Inferior parietal cortex (tissue), 1 donor: ENCODE measurements at regions not wholly inside any gene's neighbourhood (a gene's known extent, or its start where the extent isn't known, plus 50 kb on each side); places are given as distances from the start of the nearest gene placed in this dataset.

Source experiments
- DNase-seq: peaks from one replicate; pipeline ENCODE4 v3.0.0-alpha.2; 2016; ENCODE audit errors: extremely low spot score

DNA sequence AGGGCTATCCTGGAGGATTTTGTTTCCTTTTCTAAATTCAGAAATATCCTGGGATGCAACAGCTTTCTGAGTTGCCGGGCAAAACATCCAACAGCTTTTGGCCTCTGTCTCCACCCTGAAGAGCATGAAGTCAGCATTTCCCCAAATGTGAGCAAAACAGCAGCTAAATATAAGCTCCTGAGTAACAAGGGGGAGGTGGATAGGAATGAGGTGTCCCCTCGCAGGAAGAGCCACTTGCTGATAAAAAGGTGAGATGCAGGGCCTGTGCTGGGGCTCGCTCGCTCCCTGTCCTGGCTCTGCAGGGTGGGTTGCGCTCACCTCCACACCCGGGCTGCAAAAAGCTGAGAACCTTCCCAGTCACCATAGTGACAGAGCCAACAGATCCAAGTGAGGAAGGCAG lies 264.3 kb downstream of the ZEB1 start:
- DNase-seq, result no peak

DNA sequence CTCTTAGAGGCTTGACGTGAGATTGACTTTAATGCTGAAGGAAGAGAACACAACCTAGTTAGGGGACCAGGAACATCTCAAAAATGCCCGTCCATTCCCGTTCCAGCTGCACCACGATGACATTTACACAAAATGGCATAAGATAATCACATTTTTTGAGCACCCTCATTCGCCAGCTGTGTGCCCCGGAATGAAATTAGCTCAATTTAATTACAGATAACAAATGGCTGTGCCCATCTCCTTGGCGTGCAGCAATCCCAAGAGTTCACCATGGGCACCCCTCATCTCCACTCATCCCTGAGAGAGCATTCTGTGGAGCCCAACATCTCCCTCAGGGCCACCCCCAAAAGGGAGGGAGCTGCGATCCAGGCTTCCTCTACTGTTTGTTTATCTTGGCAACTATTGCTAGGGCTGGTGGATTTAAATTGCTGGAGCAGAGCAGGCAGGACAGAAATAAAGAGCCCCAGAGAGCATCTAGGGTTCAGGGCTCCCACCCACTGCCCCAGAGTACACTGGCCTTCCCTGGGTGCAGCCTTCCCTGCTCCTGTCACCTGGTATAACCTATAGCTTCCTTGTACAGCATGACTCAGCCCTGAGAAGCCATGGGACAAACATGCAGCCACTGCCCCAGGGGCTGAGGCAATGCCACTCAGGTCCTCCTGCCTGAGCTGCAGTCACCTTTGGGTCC lies 263.5 kb downstream of the ZEB1 start:
- no peak for DNase-seq

DNA sequence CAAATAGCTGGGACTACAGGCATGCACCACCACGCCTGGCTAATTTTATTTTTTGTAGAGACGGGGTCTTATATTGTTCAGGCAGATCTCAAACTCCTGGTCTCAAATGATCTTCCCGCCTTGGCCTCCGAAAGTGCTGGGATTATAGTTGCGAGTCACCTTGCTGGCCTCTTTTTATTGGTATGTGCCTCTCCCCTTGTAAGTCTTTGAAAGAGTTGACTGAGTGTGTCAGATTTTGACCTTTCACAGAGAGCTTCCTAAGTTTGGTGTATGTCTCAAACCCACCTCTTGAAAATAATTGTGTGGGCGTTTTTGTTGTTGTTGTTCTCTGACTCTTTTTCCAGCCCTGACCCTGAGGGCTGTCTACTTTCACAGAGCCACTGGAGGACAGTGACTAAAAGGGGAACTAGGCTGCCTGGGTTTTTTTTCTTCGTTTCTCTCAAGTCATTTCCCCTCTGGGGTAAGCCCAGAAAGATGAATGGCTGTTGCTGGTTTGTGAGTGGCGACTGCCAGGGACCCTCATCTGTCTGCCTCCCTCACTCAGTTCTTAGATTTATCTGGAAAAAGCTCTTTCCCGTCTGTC lies 262.8 kb downstream of the ZEB1 start:
- DNase-seq, result no peak

DNA sequence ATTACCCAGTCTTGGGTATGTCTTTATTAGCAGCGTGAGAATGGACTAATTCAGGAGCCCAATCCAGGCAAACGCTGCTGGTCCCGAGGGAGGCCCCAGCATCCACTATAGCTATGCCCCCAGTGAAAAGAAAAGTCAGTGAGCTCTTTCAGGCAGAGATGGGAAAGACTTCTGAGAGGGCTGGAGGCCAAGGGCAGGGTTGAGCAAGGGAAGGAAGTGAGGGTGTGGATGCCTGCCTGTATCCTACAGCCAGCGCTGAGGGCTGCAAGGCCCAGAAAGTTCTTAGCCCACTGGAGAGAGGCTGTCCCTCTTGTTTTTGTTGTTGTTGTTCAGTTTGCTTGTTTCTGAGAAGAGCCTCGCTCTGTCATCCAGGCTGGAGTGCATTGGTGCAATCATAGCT lies 261.6 kb downstream of the ZEB1 start:
- no peak for DNase-seq
